SU-DHL-6 (cell line): ENCODE measurements at regions not wholly inside any gene's neighbourhood (a gene's known extent, or its start where the extent isn't known, plus 50 kb on each side); places are given as distances from the start of the nearest gene placed in this dataset.

ENCODE experiments used
- H2AFZ ChIP-seq: fragments of 200-600 bp; sonication (generic); 2 replicates; pipeline ENCODE4 v1.6.1; 2014; ENCODE audit warnings: low read depth, mild to moderate bottlenecking, moderate library complexity, mixed read lengths, antibody characterized with exemption, low read length; ENCODE audit not compliant: severe bottlenecking
- H3F3A ChIP-seq: fragments of 200-600 bp; shearing (Covaris generic); 2 replicates; pipeline ENCODE4 v1.6.0; 2016; ENCODE audit warnings: antibody characterized with exemption, mild to moderate bottlenecking; ENCODE audit not compliant: insufficient read depth
- H3K27ac ChIP-seq: fragments of 200-600 bp; sonication (generic); 2 replicates; pipeline ENCODE4 v1.5.1; 2016; ENCODE audit warnings: low read depth, mild to moderate bottlenecking, low read length, moderate library complexity, mixed read lengths
- H3K27me3 ChIP-seq: fragments of 200-600 bp; sonication (generic), shearing (Covaris generic); 2 replicates; pipeline ENCODE4 v1.6.0; 2014; ENCODE audit warnings: mild to moderate bottlenecking, low read length
- H3K36me3 ChIP-seq: fragments of 200-600 bp; sonication (generic); 2 replicates; pipeline ENCODE4 v1.6.1; 2014; ENCODE audit warnings: mild to moderate bottlenecking, low read length, mixed read lengths
- H3K4me2 ChIP-seq: fragments of 300-600, 200-600 bp; shearing (Covaris generic), sonication (generic); 2 replicates; pipeline ENCODE4 v1.6.0; 2014; ENCODE audit warnings: low read length, low read depth, mild to moderate bottlenecking; ENCODE audit not compliant: poor library complexity, severe bottlenecking
- H3K4me3 ChIP-seq: fragments of 200-600 bp; sonication (generic); 2 replicates; pipeline ENCODE4 v1.5.1; 2014; ENCODE audit warnings: antibody characterized with exemption, low read length, mild to moderate bottlenecking, mixed read lengths; ENCODE audit not compliant: insufficient read depth, poor library complexity, severe bottlenecking
- H3K79me2 ChIP-seq: fragments of 200-600 bp; sonication (generic); 2 replicates; pipeline ENCODE4 v1.6.1; 2014; ENCODE audit warnings: mild to moderate bottlenecking, low read length, moderate library complexity; ENCODE audit not compliant: insufficient read depth
- H3K9ac ChIP-seq: fragments of 200-600 bp; sonication (generic); 2 replicates; pipeline ENCODE4 v1.7.0; 2014; ENCODE audit warnings: mild to moderate bottlenecking, low read length
- H3K9me2 ChIP-seq: fragments of 200-600 bp; sonication (generic); replicated peaks from 2 replicates; pipeline ENCODE4 v1.6.1; 2014; ENCODE audit warnings: low read length; ENCODE audit not compliant: insufficient read depth
- H3K9me3 ChIP-seq: fragments of 200-600 bp; sonication (generic); 2 replicates; pipeline ENCODE4 v1.6.1; 2014; ENCODE audit warnings: low read length, mixed read lengths; ENCODE audit not compliant: insufficient read depth
- H4K20me1 ChIP-seq: fragments of 200-600 bp; sonication (generic); 2 replicates; pipeline ENCODE4 v1.6.1; 2014; ENCODE audit warnings: low read depth, mild to moderate bottlenecking, antibody characterized with exemption, low read length, moderate library complexity, mixed read lengths
- CTCF ChIP-seq: fragments of 200-600 bp; sonication (generic); IDR thresholded peaks from one replicate; pipeline ENCODE4 v1.5.1; 2017; ENCODE audit warnings: antibody characterized with exemption, mild to moderate bottlenecking, low read length, moderate library complexity; ENCODE audit not compliant: insufficient read depth, poor library complexity, severe bottlenecking
- EZH2phosphoT487 ChIP-seq: fragments of 200-600 bp; sonication (generic), shearing (Covaris generic); conservative IDR thresholded peaks from 2 replicates; pipeline ENCODE4 v1.6.1; 2018; ENCODE audit warnings: mild to moderate bottlenecking, antibody characterized with exemption, low read length, moderate library complexity, mixed read lengths

GRCh38 chr3:178155521-178155920 is 380.7 kb upstream of the KCNMB2 start:
- Histone ChIP-seq H3K4me3 (no peak overlapping the region), H3K27ac (no peak overlapping the region), H2AFZ (no peak overlapping the region), H3K9me2 (no peaks in the 10 kb centered on the region; the same call in 1 of the 2 replicates), H3K9ac (no peak overlapping the region), H3K36me3 (no peaks in the 10 kb centered on the region), H3K4me2 (no peak overlapping the region), H3K9me3 (no peaks in the 10 kb centered on the region), H3F3A (no peaks in the 10 kb centered on the region), H3K79me2 (no peaks in the 10 kb centered on the region), H4K20me1 (no peaks in the 10 kb centered on the region), H3K27me3 (no peaks in the 10 kb centered on the region)
- TF ChIP-seq CTCF = no peak
- no peak for TF ChIP-seq EZH2phosphoT487

GRCh38 chr3:178156301-178156700 is 379.9 kb upstream of the KCNMB2 start:
- H3K9ac ChIP-seq = no peak overlapping the region
- H3K9me3 ChIP-seq = no peaks in the 10 kb centered on the region
- H3K4me3 ChIP-seq = no peak overlapping the region
- no peaks in the 10 kb centered on the region for H3K79me2 ChIP-seq
- TF ChIP-seq EZH2phosphoT487 = no peak
- TF ChIP-seq CTCF = no peak
- H2AFZ ChIP-seq = no peak overlapping the region
- no peaks in the 10 kb centered on the region for H3K36me3 ChIP-seq
- no peaks in the 10 kb centered on the region for H3F3A ChIP-seq
- no peaks in the 10 kb centered on the region for H3K27me3 ChIP-seq
- H3K4me2 ChIP-seq = no peak overlapping the region
- H4K20me1 ChIP-seq = no peaks in the 10 kb centered on the region
- no peak overlapping the region for H3K27ac ChIP-seq
- H3K9me2 ChIP-seq = no peaks in the 10 kb centered on the region; the same call in 1 of the 2 replicates

- no peaks in the 10 kb centered on the region for H4K20me1 ChIP-seq
- no peaks in the 10 kb centered on the region for H3F3A ChIP-seq
- no peaks in the 10 kb centered on the region for H3K27me3 ChIP-seq
- TF ChIP-seq EZH2phosphoT487 (no peak), CTCF (no peak)
- no peak overlapping the region for H3K9ac ChIP-seq
- H2AFZ ChIP-seq = no peak overlapping the region
- no peaks in the 10 kb centered on the region; the same call in 1 of the 2 replicates for H3K9me2 ChIP-seq
- H3K27ac ChIP-seq = no peak overlapping the region
- H3K9me3 ChIP-seq = no peaks in the 10 kb centered on the region
- H3K4me3 ChIP-seq = no peak overlapping the region
- no peaks in the 10 kb centered on the region for H3K79me2 ChIP-seq
- H3K4me2 ChIP-seq = no peak overlapping the region
- no peaks in the 10 kb centered on the region for H3K36me3 ChIP-seq
Observed at GRCh38 chr3:178159691-178160220, 376.5 kb upstream of the KCNMB2 start.

GRCh38 chr3:178169421-178169820 is 366.8 kb upstream of the KCNMB2 start:
- H3K9ac ChIP-seq = no peak overlapping the region
- H2AFZ ChIP-seq = no peak overlapping the region
- TF ChIP-seq EZH2phosphoT487 (no peak), CTCF (no peak)
- H3K4me3 ChIP-seq = no peak overlapping the region
- no peaks in the 10 kb centered on the region for H4K20me1 ChIP-seq
- H3F3A ChIP-seq = no peaks in the 10 kb centered on the region
- H3K79me2 ChIP-seq = no peaks in the 10 kb centered on the region
- H3K9me3 ChIP-seq = no peaks in the 10 kb centered on the region
- no peaks in the 10 kb centered on the region for H3K9me2 ChIP-seq
- H3K4me2 ChIP-seq = no peak overlapping the region
- H3K27ac ChIP-seq = no peak overlapping the region
- no peaks in the 10 kb centered on the region for H3K27me3 ChIP-seq
- no peaks in the 10 kb centered on the region for H3K36me3 ChIP-seq
